GM04503 (cell line): ENCODE measurements at regions not wholly inside any gene's neighbourhood (a gene's known extent, or its start where the extent isn't known, plus 50 kb on each side); places are given as distances from the start of the nearest gene placed in this dataset.
"Not testable (repeated sequence)": the region's sequence is repeated elsewhere in the genome, so short reads cannot be mapped to it uniquely, and the experiment has no call there.

ENCODE experiments used
- DNase-seq: peaks from one replicate; pipeline ENCODE4 v3.0.0-alpha.2; 2012; ENCODE audit warnings: low read depth

DNA sequence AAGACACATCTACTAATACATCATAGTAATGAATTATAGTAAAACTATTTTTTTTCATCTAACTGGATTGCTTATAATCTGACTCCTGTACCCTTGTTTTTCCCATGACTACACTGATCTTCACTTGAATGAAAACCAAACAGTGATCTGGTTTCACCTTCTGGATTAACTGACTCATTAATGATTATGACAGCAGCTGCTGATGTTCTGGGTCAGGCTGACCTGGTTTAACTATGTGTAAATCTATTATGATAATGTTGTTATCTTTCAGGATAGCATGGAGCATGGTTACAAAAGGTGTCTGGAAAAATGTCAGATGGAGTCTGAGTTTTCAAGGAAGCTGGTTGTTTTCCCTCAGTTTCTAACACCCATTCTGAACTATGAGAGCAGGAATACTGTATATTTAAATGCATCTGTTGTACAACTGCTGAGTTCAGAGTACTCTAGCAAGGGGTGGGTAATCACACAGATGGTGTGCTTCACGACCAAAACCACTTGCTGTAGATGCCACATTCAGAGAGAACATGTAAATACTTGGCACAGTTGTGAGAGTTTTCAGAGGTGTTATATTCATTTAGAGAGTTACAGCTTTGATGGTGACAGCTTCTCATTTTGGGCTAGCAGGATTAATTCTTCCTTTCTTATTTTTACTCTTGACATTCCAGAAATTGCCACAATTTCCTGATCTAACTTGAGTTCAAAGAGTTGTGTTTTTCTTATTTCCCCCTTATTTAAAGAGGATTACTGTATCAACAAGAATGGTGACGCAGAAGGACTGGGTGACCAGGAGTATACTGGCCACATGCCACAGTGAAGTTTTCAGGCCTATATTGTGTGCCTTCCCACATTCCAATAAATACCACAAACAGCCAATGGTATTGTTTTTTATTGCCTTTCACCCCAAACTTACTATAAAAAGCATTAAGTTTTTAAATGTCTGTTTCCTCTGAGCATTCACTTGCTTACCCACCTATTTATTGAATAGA lies 249.7 kb upstream of the TET2 start:
- no peak for DNase-seq

DNA sequence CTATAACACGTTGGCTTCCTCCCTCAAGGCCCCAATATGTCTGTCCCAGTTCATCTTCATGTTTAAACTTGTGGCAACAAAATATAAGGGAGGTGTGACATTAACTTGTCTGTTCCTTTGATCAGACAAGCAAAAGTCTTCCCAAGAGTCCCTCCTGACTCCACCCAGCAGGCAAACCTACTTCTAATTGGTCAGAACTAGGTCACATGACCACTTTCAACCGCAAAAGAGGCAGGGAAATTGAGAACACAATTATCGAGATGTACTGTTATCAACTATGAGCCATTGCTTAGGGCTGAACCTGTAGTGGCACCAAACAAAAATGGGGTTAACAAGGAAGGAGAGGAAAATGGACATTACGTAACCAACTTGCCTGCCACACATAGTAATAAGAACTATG lies 246.8 kb upstream of the TET2 start:
- DNase-seq = no peak

- DNase-seq = no peak
These were observed 245.2 kb upstream of the TET2 start for GRCh38 chr4:104901438-104901837.

- DNase-seq = no peak
These were observed 244.6 kb upstream of the TET2 start for GRCh38 chr4:104901961-104902605.

- DNase-seq = no peak
These were observed 241.6 kb upstream of the TET2 start for GRCh38 chr4:104905065-104905464.

GRCh38 chr4:104905546-104905945 lies 241.1 kb upstream of the TET2 start:
- DNase-seq = no peak

- DNase-seq = no peak
These were observed 240.4 kb upstream of the TET2 start for GRCh38 chr4:104906276-104906675.

DNA sequence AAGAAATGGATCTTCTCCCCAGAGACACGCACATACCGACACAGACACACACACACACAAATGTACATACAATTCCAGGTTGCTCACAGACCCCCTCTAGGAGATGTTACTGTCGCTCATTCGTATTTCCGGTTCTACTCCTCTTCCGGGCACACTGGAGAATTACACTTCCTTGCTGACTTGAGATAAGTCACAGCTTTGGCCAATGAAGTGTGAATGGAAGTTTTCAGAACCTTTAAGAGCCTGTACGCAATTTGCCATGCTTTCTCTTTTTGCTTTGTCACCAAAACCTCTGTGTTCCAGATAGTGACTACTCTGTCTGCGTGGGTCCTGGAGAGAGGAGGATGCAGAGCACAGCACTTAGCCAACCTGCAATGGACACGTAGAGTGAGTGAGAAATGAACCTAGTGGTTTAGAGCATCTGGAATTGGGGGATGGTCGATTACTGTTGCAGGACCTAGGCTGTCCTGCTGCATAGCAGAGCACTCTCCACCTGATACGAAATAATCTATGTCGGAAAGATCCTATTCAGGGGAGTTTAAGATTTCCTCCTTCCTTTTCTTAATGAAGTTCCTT lies 239.5 kb upstream of the TET2 start:
- DNase-seq = no peak

DNA sequence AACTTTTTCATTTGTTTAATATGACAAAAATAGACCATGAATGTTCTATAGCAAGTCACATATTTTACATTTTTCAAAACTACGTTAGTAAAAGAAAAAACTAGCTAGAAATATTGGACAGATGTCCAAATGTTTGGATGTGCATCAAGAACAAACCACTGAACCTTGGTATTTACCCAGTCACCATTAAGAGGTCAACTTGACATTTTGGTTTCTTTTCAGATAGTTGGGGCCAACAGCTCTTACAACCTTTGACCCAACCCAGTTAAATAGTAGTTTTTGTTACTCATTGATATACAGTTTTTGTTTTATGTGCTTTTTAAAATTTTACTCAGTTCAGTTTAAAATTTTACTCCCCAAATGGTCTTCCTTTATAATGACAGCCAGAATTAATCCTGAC lies 238.7 kb upstream of the TET2 start:
- no peak for DNase-seq

DNA sequence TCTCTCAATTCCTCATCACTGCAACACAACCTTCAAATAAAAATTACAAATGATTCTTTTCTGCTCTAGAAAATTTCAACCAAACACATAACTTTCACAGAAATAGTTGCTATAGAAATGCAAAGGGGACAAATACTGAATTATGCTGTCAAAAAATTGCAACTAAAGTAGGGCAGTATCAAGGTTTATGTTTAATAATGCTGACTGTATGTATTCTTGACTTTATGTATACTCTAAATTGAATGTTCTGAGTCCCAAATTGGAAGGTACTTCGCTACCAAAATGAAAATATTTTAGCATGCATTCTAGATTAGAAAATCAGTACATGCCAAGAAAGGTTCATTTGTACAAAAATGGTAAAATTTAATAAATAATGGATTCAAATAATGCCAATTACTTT lies 237.3 kb upstream of the TET2 start:
- no peak for DNase-seq

DNA sequence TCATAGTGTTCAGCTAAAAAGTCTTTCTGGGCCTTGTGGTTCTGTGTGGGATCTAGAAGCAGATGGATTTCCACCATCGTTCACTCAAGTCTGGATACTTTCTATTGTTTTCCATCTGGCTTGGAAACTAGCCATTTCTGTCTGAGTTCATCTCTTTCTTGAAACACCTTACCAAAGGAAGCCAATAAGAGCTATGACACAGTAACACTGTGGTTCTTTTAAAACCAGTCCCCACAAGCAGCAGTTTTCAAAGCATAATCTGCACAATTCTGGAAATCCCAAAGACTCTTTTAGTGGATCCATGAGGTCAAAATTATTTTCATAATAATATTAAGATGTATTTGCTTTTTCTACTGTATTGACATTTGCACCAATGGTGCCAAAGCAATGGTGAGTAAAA lies 234.2 kb upstream of the TET2 start:
- DNase-seq = no peak

DNA sequence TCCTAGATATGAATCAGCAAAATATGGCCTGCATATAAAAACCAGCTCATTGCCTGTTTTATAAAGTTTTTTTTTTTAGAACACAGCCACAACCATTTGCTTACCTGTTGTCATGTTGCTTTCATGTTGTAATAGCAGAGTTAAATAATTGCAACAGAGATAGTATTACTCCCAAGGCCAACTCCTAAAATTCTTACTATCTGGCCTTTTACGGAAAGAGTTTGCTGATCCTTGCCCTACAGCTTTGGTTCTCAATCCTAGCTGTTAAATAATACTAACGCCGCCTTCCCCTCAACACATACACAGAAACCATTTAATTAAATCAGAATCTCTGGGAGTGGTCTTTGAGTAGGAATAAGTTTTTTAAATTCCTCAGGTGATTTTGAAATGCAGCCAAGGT lies 231.3 kb upstream of the TET2 start:
- DNase-seq = no peak

GRCh38 chr4:104915864-104916263 lies 230.8 kb upstream of the TET2 start:
- no peak for DNase-seq

DNA sequence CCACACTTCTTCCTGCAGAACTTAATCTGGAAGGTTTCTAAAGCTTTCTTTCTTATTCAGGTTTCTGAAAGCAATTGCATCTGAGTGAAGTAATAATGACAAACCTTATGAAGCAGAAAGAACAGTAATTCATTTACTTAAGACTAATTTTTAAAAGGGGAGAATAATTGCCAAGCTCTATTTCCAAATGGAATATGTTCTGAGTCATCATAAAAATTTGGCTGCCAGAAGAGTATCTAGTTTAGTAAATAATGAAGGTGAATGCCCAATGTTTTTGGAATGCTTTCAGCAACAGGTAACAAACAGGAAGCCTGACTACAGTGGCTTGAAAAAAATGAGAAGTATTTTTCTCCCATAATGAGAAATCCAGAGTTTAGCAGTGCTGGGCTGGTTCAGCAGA lies 227.3 kb upstream of the TET2 start:
- DNase-seq = no peak

DNA sequence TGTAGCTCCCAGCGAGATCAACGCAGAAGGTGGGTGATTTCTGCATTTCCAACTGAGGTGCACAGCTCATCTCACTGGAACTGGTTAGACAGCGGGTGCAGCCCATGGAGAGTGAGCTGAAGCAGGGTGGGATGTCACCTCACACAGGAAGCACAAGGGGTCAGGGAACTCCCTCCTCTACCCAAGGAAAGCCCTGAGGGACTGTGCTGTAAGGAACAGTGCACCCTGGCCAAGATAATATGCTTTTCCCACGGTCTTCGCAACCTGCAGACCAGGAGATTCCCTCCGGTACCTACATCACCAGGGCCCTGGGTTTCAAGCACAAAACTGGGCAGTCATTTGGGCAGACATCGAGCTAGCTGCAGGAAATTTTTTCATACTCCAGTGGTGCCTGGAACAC lies 216.4 kb upstream of the TET2 start:
- no peak for DNase-seq

DNA sequence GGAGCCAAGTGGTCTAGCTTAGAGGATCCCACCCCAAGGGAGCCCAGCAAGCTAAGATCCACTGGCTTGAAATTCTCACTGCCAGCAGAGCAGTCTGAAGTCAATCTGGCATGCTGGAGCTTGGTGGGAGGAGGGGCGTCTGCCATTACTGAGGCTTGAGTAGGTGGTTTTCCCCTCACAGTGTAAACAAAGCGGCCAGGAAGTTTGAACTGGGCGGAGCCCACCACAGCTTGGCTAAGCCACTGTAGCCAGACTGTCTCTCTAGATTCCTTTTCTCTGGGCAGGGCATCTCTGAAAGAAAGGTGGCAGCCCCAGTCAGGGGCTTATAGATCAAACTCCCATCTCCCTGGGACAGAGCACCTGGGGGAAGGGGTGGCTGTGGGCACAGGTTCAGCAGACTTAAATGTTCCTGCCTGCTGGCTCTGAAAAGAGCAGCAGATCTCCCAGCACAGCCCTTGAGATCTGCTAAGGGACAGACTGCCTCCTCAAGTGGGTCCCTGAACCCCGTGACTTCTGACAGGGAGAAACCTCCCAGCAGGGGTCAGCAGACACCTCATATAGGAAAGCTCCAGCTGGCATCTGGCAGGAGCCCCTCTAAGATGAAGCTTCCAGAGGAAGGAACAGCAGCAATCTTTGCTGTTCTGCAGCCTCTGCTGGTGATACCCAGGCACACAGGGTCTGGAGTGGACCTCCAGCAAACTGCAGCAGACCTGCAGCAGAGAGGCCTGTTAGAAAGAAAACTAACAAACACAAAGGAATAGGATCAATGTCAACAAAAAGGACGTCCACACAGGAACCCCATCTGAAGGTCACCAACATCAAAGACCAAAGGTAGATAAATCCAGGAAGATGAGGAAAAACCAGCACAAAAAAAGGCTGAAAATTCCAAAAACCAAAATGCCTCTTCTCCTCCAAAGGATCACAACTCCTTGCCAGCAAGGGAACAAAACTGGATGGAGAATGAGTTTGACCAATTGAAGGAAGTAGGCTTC lies 215.6 kb upstream of the TET2 start:
- DNase-seq = not testable (repeated sequence)

GRCh38 chr4:104938624-104939023 lies 208.1 kb upstream of the TET2 start:
- no peak for DNase-seq

GRCh38 chr4:104940927-104941326 lies 205.7 kb upstream of the TET2 start:
- no peak for DNase-seq

DNA sequence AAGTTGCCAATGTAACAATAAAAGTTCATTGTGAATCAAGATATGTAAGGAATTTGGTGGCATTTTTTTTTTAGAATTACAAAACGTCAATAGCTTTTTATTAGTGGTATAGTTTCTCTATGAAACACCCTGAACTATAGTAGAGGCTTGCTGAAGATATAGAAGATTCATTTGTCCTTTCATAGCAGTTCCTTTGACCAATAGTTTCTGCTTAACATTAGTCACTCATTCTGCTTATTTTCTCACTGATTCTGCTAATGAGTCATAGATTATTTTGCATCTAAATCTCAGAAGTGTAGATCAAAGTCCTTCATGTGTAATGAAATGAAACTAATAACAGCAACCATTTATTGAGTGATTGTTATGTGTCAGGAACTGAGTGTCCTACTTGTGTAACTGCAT lies 205.0 kb upstream of the TET2 start:
- DNase-seq = no peak

GRCh38 chr4:104942990-104943743 lies 203.5 kb upstream of the TET2 start:
- DNase-seq = no peak

- DNase-seq = no peak
These were observed 202.1 kb upstream of the TET2 start for GRCh38 chr4:104944596-104944995.
